H4 (cell line): ENCODE measurements at regions not wholly inside any gene's neighbourhood (a gene's known extent, or its start where the extent isn't known, plus 50 kb on each side); places are given as distances from the start of the nearest gene placed in this dataset.
A peak's percentile ranks its signal among the peaks of the same experiment; 100 is the strongest.
"Not testable (repeated sequence)": the region's sequence is repeated elsewhere in the genome, so short reads cannot be mapped to it uniquely, and the experiment has no call there.

Experiments used
- DNase-seq: peaks from one replicate; pipeline ENCODE4 v3.0.0-alpha.2; 2015; ENCODE audit warnings: low spot score

- no peak for DNase-seq
Measured at GRCh38 chr5:110872200-110872599, 133.4 kb downstream of the SLC25A46 start.

- DNase-seq = no peak
Measured at GRCh38 chr5:110872963-110873362, 134.2 kb downstream of the SLC25A46 start.

GRCh38 chr5:110873773-110874437 is 135.1 kb downstream of the SLC25A46 start:
- DNase-seq = no peak

- DNase-seq = not testable (repeated sequence)
Measured at GRCh38 chr5:110875115-110875514, 136.3 kb downstream of the SLC25A46 start.

- DNase-seq = no peak
Measured at GRCh38 chr5:110878115-110878514, 139.3 kb downstream of the SLC25A46 start.

GRCh38 chr5:110879675-110880074 is 140.9 kb downstream of the SLC25A46 start:
- DNase-seq = no peak

- DNase-seq = peak; percentile 86
Measured at GRCh38 chr5:110880413-110880812, 141.6 kb downstream of the SLC25A46 start.

GRCh38 chr5:110884005-110884404 is 145.2 kb downstream of the SLC25A46 start:
- DNase-seq = no peak

GRCh38 chr5:110887170-110887569 is 148.4 kb downstream of the SLC25A46 start:
- DNase-seq = not testable (repeated sequence)

- not testable (repeated sequence) for DNase-seq
Measured at GRCh38 chr5:110893854-110894483, 155.2 kb downstream of the SLC25A46 start.

- DNase-seq = no peak
Measured at GRCh38 chr5:110894805-110895204, 156.0 kb downstream of the SLC25A46 start.

GRCh38 chr5:110896901-110897300 is 158.1 kb downstream of the SLC25A46 start:
- peak; percentile 43 for DNase-seq

- no peak for DNase-seq
Measured at GRCh38 chr5:110899566-110900412, 161.0 kb downstream of the SLC25A46 start.

GRCh38 chr5:110900829-110901228 is 162.0 kb downstream of the SLC25A46 start:
- DNase-seq = peak; percentile 69

- DNase-seq = no peak
Measured at GRCh38 chr5:110903966-110904365, 165.2 kb downstream of the SLC25A46 start.

GRCh38 chr5:110908848-110909247 is 162.7 kb upstream of the TSLP start:
- DNase-seq = no peak

GRCh38 chr5:110909415-110909814 is 162.1 kb upstream of the TSLP start:
- peak; percentile 85 for DNase-seq

GRCh38 chr5:110909950-110910349 is 161.6 kb upstream of the TSLP start:
- peak; percentile 87 for DNase-seq

- no peak for DNase-seq
Measured at GRCh38 chr5:110913221-110913620, 158.3 kb upstream of the TSLP start.

- peak; percentile 89 for DNase-seq
Measured at GRCh38 chr5:110916381-110917049, 155.0 kb upstream of the TSLP start.

- DNase-seq = no peak
Measured at GRCh38 chr5:110917161-110917875, 154.2 kb upstream of the TSLP start.
